Keratinocyte (primary cell): ENCODE measurements at regions not wholly inside any gene's neighbourhood (a gene's known extent, or its start where the extent isn't known, plus 50 kb on each side); places are given as distances from the start of the nearest gene placed in this dataset.

Experiments
- DNase-seq: peaks from one replicate; pipeline ENCODE4 v3.0.0-alpha.2; 2011; ENCODE audit warnings: low read depth, missing footprints, low spot score
- FAIRE-seq: peaks from 2 replicates; lab custom pipeline; 2011; peaks lifted over from hg19 to GRCh38; lab: Jason Lieb, UNC
- H2AFZ ChIP-seq: 2 replicates; pipeline ENCODE4 v1.6.0; 2012; ENCODE audit warnings: low read length, control low read depth, inconsistent platforms; ENCODE audit not compliant: control insufficient read depth
- H3K27ac ChIP-seq: 2 replicates; pipeline ENCODE4 v1.5.1; 2011; ENCODE audit warnings: low read length; ENCODE audit not compliant: control insufficient read depth, insufficient read depth
- H3K27me3 ChIP-seq: 3 replicates; pipeline ENCODE4 v1.6.0; 2011; ENCODE audit warnings: low read length; ENCODE audit not compliant: control insufficient read depth, insufficient read depth; ENCODE audit errors: extremely low read depth
- H3K36me3 ChIP-seq, 2 experiments: 2 replicates in 1 of 2; 3 replicates in 1 of 2; pipeline ENCODE4 v1.5.1; 2011; ENCODE audit warnings: low read length in 2 of 2, mild to moderate bottlenecking in 1 of 2; ENCODE audit not compliant: control insufficient read depth in 2 of 2, insufficient read depth in 2 of 2; ENCODE audit errors: extremely low read depth in 1 of 2
- H3K4me1 ChIP-seq: 3 replicates; pipeline ENCODE4 v1.5.1; 2011; ENCODE audit warnings: low read length; ENCODE audit not compliant: control insufficient read depth, insufficient read depth; ENCODE audit errors: extremely low read depth
- H3K4me2 ChIP-seq: 3 replicates; pipeline ENCODE4 v1.6.0; 2011; ENCODE audit warnings: low read depth, low read length; ENCODE audit not compliant: control insufficient read depth, insufficient read depth; ENCODE audit errors: extremely low read depth
- H3K4me3 ChIP-seq, 3 experiments: fragments of 200-600 bp in 1 of 3; sonication (generic) in 1 of 3; 2 replicates in 2 of 3; 3 replicates in 1 of 3; pipeline ENCODE4 v1.5.1; 2011 to 2016; ENCODE audit warnings: low read length in 3 of 3, mild to moderate bottlenecking in 3 of 3, control low read depth in 2 of 3, inconsistent platforms in 1 of 3, low read depth in 1 of 3, mixed read lengths in 1 of 3, mixed run types in 1 of 3, moderate library complexity in 1 of 3; ENCODE audit not compliant: control insufficient read depth in 2 of 3, insufficient read depth in 2 of 3; ENCODE audit errors: extremely low read depth in 1 of 3
- H3K79me2 ChIP-seq: 2 replicates; pipeline ENCODE4 v1.6.0; 2012; ENCODE audit warnings: low read length; ENCODE audit not compliant: control insufficient read depth, insufficient read depth
- H3K9ac ChIP-seq: 3 replicates; pipeline ENCODE4 v1.6.0; 2011; ENCODE audit warnings: low read length; ENCODE audit not compliant: control insufficient read depth, insufficient read depth; ENCODE audit errors: extremely low read depth
- H3K9me1 ChIP-seq: 3 replicates; pipeline ENCODE4 v1.6.0; 2011; ENCODE audit warnings: low read length; ENCODE audit not compliant: control insufficient read depth, insufficient read depth; ENCODE audit errors: extremely low read depth
- H3K9me3 ChIP-seq: 2 replicates; pipeline ENCODE4 v1.5.1; 2012; ENCODE audit warnings: low read depth, low read length; ENCODE audit not compliant: control insufficient read depth
- H4K20me1 ChIP-seq: 3 replicates; pipeline ENCODE4 v1.6.0; 2011; ENCODE audit warnings: low read length; ENCODE audit not compliant: control insufficient read depth, insufficient read depth; ENCODE audit errors: extremely low read depth
- EZH2 ChIP-seq: IDR thresholded peaks from one replicate; pipeline ENCODE4 v1.6.1; 2012; ENCODE audit warnings: inconsistent platforms, mild to moderate bottlenecking, low read length, moderate library complexity
- dilution Hi-C: fragments of 300-500 bp; cut with MboI; formaldehyde crosslinking; loops from one replicate; pipeline ENCODE4 v1.7.0; 2020; ENCODE audit warnings: low sequenced_read_pairs; ENCODE audit not compliant: extremely low pct_ligation_motif_present
- TF ChIP-seq, protein P1 (sequence below), 3 experiments: IDR thresholded peaks in 1 of 3; conservative IDR thresholded peaks in 1 of 3; optimal IDR thresholded peaks in 1 of 3; 2 replicates in 2 of 3; 3 replicates in 1 of 3; pipeline versions ENCODE3 to v1.5.1; 2011; ENCODE audit warnings: low read length in 3 of 3, mild to moderate bottlenecking in 3 of 3, moderate library complexity in 2 of 3, control low read depth in 1 of 3, inconsistent platforms in 1 of 3; ENCODE audit not compliant: insufficient read depth in 2 of 3; ENCODE audit errors: extremely low read depth in 1 of 3

DNA sequence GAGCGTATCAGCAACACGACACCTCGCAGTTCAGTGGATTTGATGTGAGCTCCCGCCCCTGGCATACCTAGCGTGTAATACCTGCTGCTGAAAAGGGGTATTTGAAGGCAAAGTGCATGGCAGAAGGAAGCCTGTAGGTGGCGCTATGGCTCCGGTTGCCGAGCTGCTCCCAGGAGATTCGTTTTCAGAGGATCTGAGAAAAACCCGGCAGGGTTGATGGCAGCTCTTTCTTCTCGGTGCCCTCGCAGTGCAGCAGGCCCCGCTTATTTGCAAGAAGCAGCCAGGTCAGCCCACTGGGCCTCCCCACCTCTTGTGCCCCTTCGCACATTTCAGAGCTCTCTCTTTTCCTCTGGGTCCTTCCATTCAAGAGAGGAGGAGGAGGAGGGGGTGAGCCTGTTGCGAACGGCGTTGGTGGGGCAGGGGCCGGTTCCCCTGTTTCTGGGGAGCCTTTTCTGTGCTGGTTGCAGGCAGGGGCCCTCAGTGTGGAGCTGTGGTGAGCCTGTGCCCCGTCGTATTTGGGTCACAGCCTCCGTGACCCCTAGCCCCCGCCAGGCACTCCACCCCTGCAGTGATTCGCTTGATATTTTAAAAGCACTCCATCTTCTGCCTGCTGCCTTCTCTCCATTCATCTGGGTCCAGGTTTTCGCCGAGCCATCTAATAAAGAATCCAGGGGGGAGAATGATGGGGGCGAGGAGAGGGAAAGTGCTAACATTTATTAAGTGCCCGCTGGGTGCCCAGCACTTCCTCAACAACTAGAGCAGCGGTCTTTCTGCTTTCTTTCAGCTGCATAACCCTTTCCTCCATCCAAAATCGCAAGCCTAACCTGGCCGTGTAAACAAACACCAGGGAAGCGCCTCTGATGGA lies 85.3 kb upstream of the SYT13 start:
- peak; percentile 23 for DNase-seq
- Histone ChIP-seq H3K79me2 (no peaks in the 10 kb centered on the region), H4K20me1 (no peaks in the 10 kb centered on the region), H3K4me1 (no peaks in the 10 kb centered on the region), H3K9me1 (no peaks in the 10 kb centered on the region), H3K4me2 (no peak overlapping the region), H2AFZ (no peak overlapping the region), H3K4me3 (no peak overlapping the region), H3K9me3 (no peaks in the 10 kb centered on the region), H3K27me3 (peaks cover 7% of the 10 kb centered on the region), H3K36me3 (no peaks in the 10 kb centered on the region), H3K27ac (no peak overlapping the region), H3K9ac (no peak overlapping the region)
- no peak for TF ChIP-seq EZH2
- TF ChIP-seq, protein P1, sequence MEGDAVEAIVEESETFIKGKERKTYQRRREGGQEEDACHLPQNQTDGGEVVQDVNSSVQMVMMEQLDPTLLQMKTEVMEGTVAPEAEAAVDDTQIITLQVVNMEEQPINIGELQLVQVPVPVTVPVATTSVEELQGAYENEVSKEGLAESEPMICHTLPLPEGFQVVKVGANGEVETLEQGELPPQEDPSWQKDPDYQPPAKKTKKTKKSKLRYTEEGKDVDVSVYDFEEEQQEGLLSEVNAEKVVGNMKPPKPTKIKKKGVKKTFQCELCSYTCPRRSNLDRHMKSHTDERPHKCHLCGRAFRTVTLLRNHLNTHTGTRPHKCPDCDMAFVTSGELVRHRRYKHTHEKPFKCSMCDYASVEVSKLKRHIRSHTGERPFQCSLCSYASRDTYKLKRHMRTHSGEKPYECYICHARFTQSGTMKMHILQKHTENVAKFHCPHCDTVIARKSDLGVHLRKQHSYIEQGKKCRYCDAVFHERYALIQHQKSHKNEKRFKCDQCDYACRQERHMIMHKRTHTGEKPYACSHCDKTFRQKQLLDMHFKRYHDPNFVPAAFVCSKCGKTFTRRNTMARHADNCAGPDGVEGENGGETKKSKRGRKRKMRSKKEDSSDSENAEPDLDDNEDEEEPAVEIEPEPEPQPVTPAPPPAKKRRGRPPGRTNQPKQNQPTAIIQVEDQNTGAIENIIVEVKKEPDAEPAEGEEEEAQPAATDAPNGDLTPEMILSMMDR (optimal IDR thresholded peaks at IDR 0.05 in 1 of 3, IDR thresholded peaks at IDR 0.05 in 1 of 3, conservative IDR thresholded peaks at IDR 0.05 in 1 of 3; ENCODE audit: extremely low read depth in 1 of 3, insufficient read depth in 2 of 3, low read length in 3 of 3) = peak; percentile 95 to 98 (median 96)
- FAIRE-seq = peak; percentile 73
- dilution Hi-C loops = no loop called here

DNA sequence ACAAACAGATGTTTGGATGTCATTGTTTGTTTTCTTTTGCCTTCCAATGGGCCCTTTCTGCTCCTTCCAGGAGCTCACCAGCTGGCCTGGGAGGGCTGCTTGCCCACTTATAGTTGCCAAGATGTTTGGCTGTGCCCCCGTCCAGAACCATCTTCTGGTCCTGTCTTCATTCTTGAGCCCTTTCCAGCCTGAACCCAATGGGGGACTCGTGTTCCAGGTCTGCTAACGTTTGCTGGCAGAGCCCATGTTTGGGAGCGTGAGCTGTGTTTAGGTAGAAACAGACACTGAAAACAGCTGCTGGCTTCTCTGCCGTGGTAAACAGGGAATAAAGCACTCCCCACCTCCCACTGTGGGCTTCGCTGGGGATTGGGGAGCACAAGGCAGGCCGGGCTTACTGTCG lies 83.2 kb upstream of the SYT13 start:
- Histone ChIP-seq H3K9me1 (no peaks in the 10 kb centered on the region), H3K4me1 (no peaks in the 10 kb centered on the region), H3K9ac (no peak overlapping the region), H3K36me3 (no peaks in the 10 kb centered on the region), H4K20me1 (no peaks in the 10 kb centered on the region), H3K79me2 (no peaks in the 10 kb centered on the region), H2AFZ (no peak overlapping the region), H3K9me3 (no peaks in the 10 kb centered on the region), H3K4me3 (no peak overlapping the region), H3K27ac (no peak overlapping the region), H3K27me3 (peaks cover 7% of the 10 kb centered on the region), H3K4me2 (no peak overlapping the region)
- TF ChIP-seq, protein P1 (optimal IDR thresholded peaks at IDR 0.05 in 1 of 3, IDR thresholded peaks at IDR 0.05 in 1 of 3, conservative IDR thresholded peaks at IDR 0.05 in 1 of 3; ENCODE audit: extremely low read depth in 1 of 3, insufficient read depth in 2 of 3, low read length in 3 of 3) = no peak
- no peak for TF ChIP-seq EZH2
- FAIRE-seq (no peak), DNase-seq (no peak)
- dilution Hi-C loops = no loop called here
